A549 (cell line): ENCODE measurements at regions not wholly inside any gene's neighbourhood (a gene's known extent, or its start where the extent isn't known, plus 50 kb on each side); places are given as distances from the start of the nearest gene placed in this dataset.

Experiments
- ATAC-seq, 2 experiments: fragments of 200-7000 bp in 1 of 2; fragments of >200 bp in 1 of 2; cut with Nextera tagmentation in 1 of 2; cut with Tn5 transposase in 1 of 2; 3 replicates each; pipeline versions ENCODE4 v1.8.0 to v1.9.1; 2018 to 2020; ENCODE audit warnings: mild to moderate bottlenecking in 1 of 2, moderate library complexity in 1 of 2
- CTCF ChIA-PET: fragments of 300-600 bp; sonication (Branson Sonifier 250); formaldehyde crosslinking; extraction: SDS; loops from one replicate; lab custom pipeline; 2021; ENCODE audit warnings: antibody characterized with exemption, inconsistent platforms; lab: Yijun Ruan, JAX
- POLR2A ChIA-PET: fragments of 350-600 bp; formaldehyde crosslinking; extraction: SDS; loops from one replicate; lab custom pipeline; 2021; ENCODE audit warnings: antibody characterized with exemption, inconsistent platforms; lab: Yijun Ruan, JAX
- DNase-seq, 2 experiments: peaks; one replicate each; pipeline versions ENCODE4 v3.0.0 to v3.0.0-alpha.2; 2011 to 2016; ENCODE audit warnings: low read depth in 1 of 2, low spot score in 1 of 2
- FAIRE-seq: peaks from 2 replicates; lab custom pipeline; 2011; peaks lifted over from hg19 to GRCh38; lab: Jason Lieb, UNC
- H3K27ac ChIP-seq, 2 experiments: fragments of >200 bp; sonication (Bioruptor Twin); formaldehyde crosslinking; 3 replicates each; pipeline ENCODE4 v1.5.1; 2016 to 2017
- H3K4me1 ChIP-seq: fragments of >200 bp; sonication (Bioruptor Twin); formaldehyde crosslinking; 3 replicates; pipeline ENCODE4 v1.6.1; 2016
- H3K4me2 ChIP-seq: fragments of >200 bp; sonication (Bioruptor Twin); formaldehyde crosslinking; 3 replicates; pipeline ENCODE4 v1.6.1; 2016
- H3K4me3 ChIP-seq: fragments of >200 bp; sonication (Bioruptor Twin); formaldehyde crosslinking; 3 replicates; pipeline ENCODE4 v1.5.1; 2016
- H3K9me3 ChIP-seq: fragments of >200 bp; sonication (Bioruptor Twin); formaldehyde crosslinking; 3 replicates; pipeline ENCODE4 v1.6.1; 2016
- CEBPB ChIP-seq, 2 experiments: fragments of >200 bp in 1 of 2; sonication (Bioruptor Twin) in 1 of 2; formaldehyde crosslinking in 1 of 2; IDR thresholded peaks; 2 replicates each; pipeline ENCODE4 v1.6.1; 2012 to 2016
- FOSL2 ChIP-seq, 2 experiments: fragments of 450-650 bp in 1 of 2; fragments of >200 bp in 1 of 2; sonication (Bioruptor Twin) in 1 of 2; formaldehyde crosslinking; IDR thresholded peaks; 2 replicates each; pipeline versions ENCODE4 v1.5.0 to v1.6.1; 2016 to 2020; ENCODE audit warnings: mild to moderate bottlenecking in 1 of 2, moderate library complexity in 1 of 2
- FOXS1 ChIP-seq: fragments of 250-450 bp; sonication (Bioruptor Pico); IDR thresholded peaks from 2 replicates; pipeline ENCODE4 v1.5.0; 2020; ENCODE audit warnings: mild to moderate bottlenecking, moderate library complexity
- HDAC2 ChIP-seq: fragments of 200-600 bp; sonication (generic); IDR thresholded peaks from 2 replicates; pipeline ENCODE4 v1.6.1; 2016
- HOXA7 ChIP-seq: fragments of 250-450 bp; sonication (Bioruptor Pico); IDR thresholded peaks from 2 replicates; pipeline ENCODE4 v1.5.0; 2020; ENCODE audit warnings: mild to moderate bottlenecking, moderate library complexity
- HOXB13 ChIP-seq: fragments of 250-450 bp; sonication (Bioruptor Pico); IDR thresholded peaks from 2 replicates; pipeline ENCODE4 v1.5.0; 2020; ENCODE audit warnings: low read depth, mild to moderate bottlenecking, moderate library complexity
- HOXB5 ChIP-seq: fragments of 250-450 bp; sonication (Bioruptor Pico); IDR thresholded peaks from 2 replicates; pipeline ENCODE4 v1.5.0; 2020; ENCODE audit warnings: mild to moderate bottlenecking, moderate library complexity
- MAZ ChIP-seq: fragments of 150-350 bp; IDR thresholded peaks from 2 replicates; pipeline ENCODE4 v1.6.1; 2014; ENCODE audit warnings: antibody characterized with exemption, low read depth, low read length, borderline replicate concordance
- NR3C1 ChIP-seq: fragments of >200 bp; sonication (Bioruptor Twin); formaldehyde crosslinking; IDR thresholded peaks from 3 replicates; pipeline ENCODE4 v1.6.1; 2017
- PHF8 ChIP-seq: fragments of 200-600 bp; sonication (generic); IDR thresholded peaks from 2 replicates; pipeline ENCODE4 v1.6.1; 2016; ENCODE audit warnings: low read depth, mild to moderate bottlenecking, antibody characterized with exemption, moderate library complexity, borderline replicate concordance
- RAD21 ChIP-seq, 2 experiments: fragments of >200 bp in 1 of 2; sonication (Bioruptor Twin) in 1 of 2; formaldehyde crosslinking in 1 of 2; IDR thresholded peaks in 1 of 2; conservative IDR thresholded peaks in 1 of 2; 2 replicates in 1 of 2; 3 replicates in 1 of 2; pipeline ENCODE4 v1.6.1; 2012 to 2018; ENCODE audit warnings: inconsistent platforms in 1 of 2
- RARB ChIP-seq: fragments of 250-450 bp; sonication (Bioruptor Pico); IDR thresholded peaks from 2 replicates; pipeline ENCODE4 v1.8.0; 2021; ENCODE audit warnings: mild to moderate bottlenecking, moderate library complexity
- RCOR1 ChIP-seq: fragments of 150-350 bp; IDR thresholded peaks from 2 replicates; pipeline ENCODE4 v1.6.1; 2014; ENCODE audit warnings: antibody characterized with exemption, low read length, low read depth
- RNF2 ChIP-seq: fragments of 200-600 bp; sonication (generic); IDR thresholded peaks from 2 replicates; pipeline ENCODE4 v1.6.1; 2016; ENCODE audit warnings: low read depth, mild to moderate bottlenecking, antibody characterized with exemption, moderate library complexity, borderline replicate concordance
- SREBF2 ChIP-seq: fragments of 450-650 bp; IDR thresholded peaks from 2 replicates; pipeline ENCODE4 v1.6.1; 2014; ENCODE audit warnings: mild to moderate bottlenecking, moderate library complexity
- TP53 ChIP-seq: fragments of 250-450 bp; sonication (Bioruptor Pico); IDR thresholded peaks from 2 replicates; pipeline ENCODE4 v1.5.0; 2021; ENCODE audit warnings: mild to moderate bottlenecking, moderate library complexity
- ZNF302 ChIP-seq: fragments of 250-450 bp; sonication (Bioruptor Pico); IDR thresholded peaks from 2 replicates; pipeline ENCODE4 v1.9.0; 2021; ENCODE audit warnings: inconsistent platforms, mild to moderate bottlenecking, moderate library complexity
- WGBS: methylation state at CpG from one replicate; pipeline ENCODE4 v1.1.6; 2017; ENCODE audit errors: missing lambda C conversion rate; 5-methylcytosine and 5-hydroxymethylcytosine counted together
- TF ChIP-seq, protein P1 (sequence below): IDR thresholded peaks from 2 replicates; pipeline ENCODE4 v1.6.1; 2012
- TF ChIP-seq, protein P2 (sequence below): fragments of >200 bp; sonication (Bioruptor Twin); formaldehyde crosslinking; IDR thresholded peaks from 2 replicates; pipeline ENCODE4 v1.6.1; 2016
- TF ChIP-seq, protein P3 (sequence below): fragments of 150-350 bp; IDR thresholded peaks from 2 replicates; pipeline ENCODE4 v1.6.1; 2014; ENCODE audit warnings: low read depth, mild to moderate bottlenecking, low read length
- TF ChIP-seq, protein P4 (sequence below): fragments of 250-450 bp; sonication (Bioruptor Pico); IDR thresholded peaks from 2 replicates; pipeline ENCODE4 v1.5.0; 2020; ENCODE audit warnings: low read depth, mild to moderate bottlenecking, moderate library complexity
- TF ChIP-seq, protein P5 (sequence below): fragments of 250-450 bp; sonication (Bioruptor Pico); IDR thresholded peaks from 2 replicates; pipeline ENCODE4 v1.5.0; 2021; ENCODE audit warnings: mild to moderate bottlenecking, moderate library complexity, borderline replicate concordance
- TF ChIP-seq, protein P6 (sequence below): fragments of >200 bp; sonication (Bioruptor Twin); formaldehyde crosslinking; IDR thresholded peaks from 3 replicates; pipeline ENCODE4 v1.5.1; 2016

DNA sequence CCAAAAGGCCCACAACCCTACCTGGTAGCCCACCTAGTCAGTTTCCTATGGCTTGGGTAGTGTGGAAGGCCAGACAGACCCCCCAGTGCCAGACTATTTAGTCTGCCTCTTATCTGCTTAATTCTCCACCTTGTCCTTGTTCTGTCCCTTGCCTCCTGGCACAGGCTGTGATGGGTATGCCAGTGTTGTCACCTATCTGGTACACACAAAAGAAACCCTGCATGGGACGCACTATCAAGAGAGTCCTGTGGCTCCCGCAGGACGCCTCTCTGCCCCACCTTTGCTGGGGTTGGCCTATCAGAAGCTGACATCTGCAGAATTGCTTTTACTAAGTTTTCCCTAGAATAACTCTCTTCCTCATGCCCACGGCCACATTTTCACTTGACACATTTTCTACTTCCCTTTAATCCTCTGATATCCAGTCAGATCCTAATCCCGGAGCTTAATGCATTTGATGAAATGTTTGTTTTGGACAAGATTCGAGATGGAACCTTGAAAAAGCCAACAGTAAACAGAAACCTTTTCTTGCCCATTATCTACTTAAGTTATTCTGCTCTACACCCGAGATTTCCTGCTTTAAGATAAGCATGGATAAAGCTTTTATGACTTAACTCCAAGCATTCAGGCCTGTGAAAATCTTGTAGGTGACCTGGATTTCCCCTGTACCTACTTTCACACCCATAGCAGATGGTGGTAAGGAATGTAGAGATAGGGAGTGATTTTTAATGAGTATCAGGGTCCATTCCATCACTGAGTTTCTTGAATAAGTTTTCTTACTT is 468.5 kb downstream of the ZNF608 start:
- ChIA-PET POLR2A (no interaction called here), CTCF (no interaction called here)
- H3K4me3 ChIP-seq, result no peak overlapping the region
- FAIRE-seq, result no peak
- H3K4me1 ChIP-seq, result 0 out of 3 replicates have a peak, but pooled peaks cover 9% of the 10 kb centered on the region
- 46% methylated on average over 7 of the region's 7 CpGs for WGBS
- no peak overlapping the region for H3K4me2 ChIP-seq
- H3K9me3 ChIP-seq, result no peaks in the 10 kb centered on the region
- no peak for DNase-seq
- TF ChIP-seq, protein P1, sequence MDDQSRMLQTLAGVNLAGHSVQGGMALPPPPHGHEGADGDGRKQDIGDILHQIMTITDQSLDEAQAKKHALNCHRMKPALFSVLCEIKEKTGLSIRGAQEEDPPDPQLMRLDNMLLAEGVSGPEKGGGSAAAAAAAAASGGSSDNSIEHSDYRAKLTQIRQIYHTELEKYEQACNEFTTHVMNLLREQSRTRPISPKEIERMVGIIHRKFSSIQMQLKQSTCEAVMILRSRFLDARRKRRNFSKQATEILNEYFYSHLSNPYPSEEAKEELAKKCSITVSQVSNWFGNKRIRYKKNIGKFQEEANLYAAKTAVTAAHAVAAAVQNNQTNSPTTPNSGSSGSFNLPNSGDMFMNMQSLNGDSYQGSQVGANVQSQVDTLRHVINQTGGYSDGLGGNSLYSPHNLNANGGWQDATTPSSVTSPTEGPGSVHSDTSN, result no peak
- TF ChIP-seq RCOR1 (no peak), FOSL2 (IDR thresholded peaks at IDR 0.05) (no peak), FOSL2 (CRISPR knock-in tag; IDR thresholded peaks at IDR 0.05) (no peak), CEBPB (IDR thresholded peaks at IDR 0.05) (no peak), HOXB5 (CRISPR knock-in tag) (no peak), HDAC2 (no peak), SREBF2 (no peak), HOXA7 (no peak)
- TF ChIP-seq, all 56 proteins: peak for 0
- H3K27ac ChIP-seq, result no peak overlapping the region
- no peak for ATAC-seq

DNA sequence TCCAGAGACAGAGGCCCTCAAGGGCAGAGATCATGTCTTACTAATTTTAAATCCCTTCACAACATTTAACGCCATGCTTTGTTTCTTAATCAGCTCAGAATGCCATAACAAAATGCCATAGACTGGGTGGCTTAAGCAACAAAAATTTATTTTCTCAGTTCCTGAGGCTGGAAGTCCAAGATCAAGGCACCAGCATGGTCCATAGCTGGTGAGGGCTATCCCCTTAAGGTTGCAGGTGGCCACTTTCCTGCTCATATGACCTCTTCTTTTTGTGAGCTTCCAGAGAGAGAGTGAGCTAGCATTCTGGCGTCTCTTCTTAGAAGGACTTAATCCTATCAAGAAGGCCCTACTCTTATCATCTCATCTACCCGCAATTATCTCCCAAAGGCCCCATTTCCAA is 470.3 kb downstream of the ZNF608 start:
- Histone ChIP-seq H3K4me3 (no peak overlapping the region), H3K4me2 (no peak overlapping the region)
- POLR2A ChIA-PET, result no interaction called here
- TF ChIP-seq, protein P2, sequence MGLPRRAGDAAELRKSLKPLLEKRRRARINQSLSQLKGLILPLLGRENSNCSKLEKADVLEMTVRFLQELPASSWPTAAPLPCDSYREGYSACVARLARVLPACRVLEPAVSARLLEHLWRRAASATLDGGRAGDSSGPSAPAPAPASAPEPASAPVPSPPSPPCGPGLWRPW, result no peak
- no peak for TF ChIP-seq ZNF302 (CRISPR knock-in tag)
- TF ChIP-seq, protein P3, sequence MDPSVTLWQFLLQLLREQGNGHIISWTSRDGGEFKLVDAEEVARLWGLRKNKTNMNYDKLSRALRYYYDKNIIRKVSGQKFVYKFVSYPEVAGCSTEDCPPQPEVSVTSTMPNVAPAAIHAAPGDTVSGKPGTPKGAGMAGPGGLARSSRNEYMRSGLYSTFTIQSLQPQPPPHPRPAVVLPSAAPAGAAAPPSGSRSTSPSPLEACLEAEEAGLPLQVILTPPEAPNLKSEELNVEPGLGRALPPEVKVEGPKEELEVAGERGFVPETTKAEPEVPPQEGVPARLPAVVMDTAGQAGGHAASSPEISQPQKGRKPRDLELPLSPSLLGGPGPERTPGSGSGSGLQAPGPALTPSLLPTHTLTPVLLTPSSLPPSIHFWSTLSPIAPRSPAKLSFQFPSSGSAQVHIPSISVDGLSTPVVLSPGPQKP, result no peak
- no peak for TF ChIP-seq RAD21 (conservative IDR thresholded peaks at IDR 0.05 in 1 of 2, IDR thresholded peaks at IDR 0.05 in 1 of 2)
- TF ChIP-seq HOXA7, result no peak
- no peak for TF ChIP-seq PHF8
- TF ChIP-seq NR3C1, result no peak
- TF ChIP-seq, all 56 proteins: peak for 0
- Histone ChIP-seq H3K27ac (no peak overlapping the region; a peak in 1 of 6 replicates), H3K4me1 (0 out of 3 replicates have a peak, but pooled peaks cover 9% of the 10 kb centered on the region), H3K9me3 (no peaks in the 10 kb centered on the region)
- WGBS, result 89% methylated on average over 3 of the region's 3 CpGs
- FAIRE-seq (no peak), ATAC-seq (no peak), DNase-seq (no peak)
- CTCF ChIA-PET, result no interaction called here

DNA sequence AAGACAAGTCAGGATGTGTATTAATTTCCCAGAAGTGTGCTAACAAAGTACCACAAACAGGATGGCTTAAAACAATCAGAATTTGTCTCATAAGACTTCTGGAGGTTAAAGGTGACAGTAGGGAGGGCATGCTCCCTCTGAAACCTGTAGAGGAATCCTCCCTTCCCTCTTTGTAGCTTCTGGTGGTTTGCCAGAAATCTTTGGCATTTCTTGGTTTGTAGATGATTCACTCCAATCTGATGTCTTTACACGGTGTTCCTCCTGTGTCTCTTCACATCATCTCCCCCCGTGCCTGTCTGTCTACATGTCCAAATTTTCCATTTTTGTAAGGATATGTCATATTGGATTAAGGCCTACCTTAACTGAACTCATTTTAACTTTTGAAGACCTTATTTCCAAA is 471.5 kb downstream of the ZNF608 start:
- no peak for FAIRE-seq
- Histone ChIP-seq H3K4me3 (no peak overlapping the region), H3K9me3 (no peaks in the 10 kb centered on the region), H3K27ac (peak overlapping the region; percentile 39 to 43; a peak in 2 of 6 replicates), H3K4me2 (0 out of 3 replicates have a peak overlapping the region, but pooled peaks have one; percentile 16), H3K4me1 (0 out of 3 replicates have a peak, but pooled peaks cover 9% of the 10 kb centered on the region)
- POLR2A ChIA-PET, result no interaction called here
- 10% methylated on average over 2 of the region's 2 CpGs for WGBS
- DNase-seq, result peak in 1 of 2 experiments; percentile 23
- CTCF ChIA-PET, result no interaction called here
- no peak; a peak in 1 of 6 replicates for ATAC-seq
- TF ChIP-seq RARB (no peak), RCOR1 (no peak), MAZ (no peak), TP53 (CRISPR knock-in tag) (no peak), HOXB13 (CRISPR knock-in tag) (no peak), FOXS1 (no peak), RNF2 (no peak), ZNF302 (CRISPR knock-in tag) (no peak)
- TF ChIP-seq, protein P4, sequence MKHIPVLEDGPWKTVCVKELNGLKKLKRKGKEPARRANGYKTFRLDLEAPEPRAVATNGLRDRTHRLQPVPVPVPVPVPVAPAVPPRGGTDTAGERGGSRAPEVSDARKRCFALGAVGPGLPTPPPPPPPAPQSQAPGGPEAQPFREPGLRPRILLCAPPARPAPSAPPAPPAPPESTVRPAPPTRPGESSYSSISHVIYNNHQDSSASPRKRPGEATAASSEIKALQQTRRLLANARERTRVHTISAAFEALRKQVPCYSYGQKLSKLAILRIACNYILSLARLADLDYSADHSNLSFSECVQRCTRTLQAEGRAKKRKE (CRISPR knock-in tag), result no peak
- TF ChIP-seq, protein P5, sequence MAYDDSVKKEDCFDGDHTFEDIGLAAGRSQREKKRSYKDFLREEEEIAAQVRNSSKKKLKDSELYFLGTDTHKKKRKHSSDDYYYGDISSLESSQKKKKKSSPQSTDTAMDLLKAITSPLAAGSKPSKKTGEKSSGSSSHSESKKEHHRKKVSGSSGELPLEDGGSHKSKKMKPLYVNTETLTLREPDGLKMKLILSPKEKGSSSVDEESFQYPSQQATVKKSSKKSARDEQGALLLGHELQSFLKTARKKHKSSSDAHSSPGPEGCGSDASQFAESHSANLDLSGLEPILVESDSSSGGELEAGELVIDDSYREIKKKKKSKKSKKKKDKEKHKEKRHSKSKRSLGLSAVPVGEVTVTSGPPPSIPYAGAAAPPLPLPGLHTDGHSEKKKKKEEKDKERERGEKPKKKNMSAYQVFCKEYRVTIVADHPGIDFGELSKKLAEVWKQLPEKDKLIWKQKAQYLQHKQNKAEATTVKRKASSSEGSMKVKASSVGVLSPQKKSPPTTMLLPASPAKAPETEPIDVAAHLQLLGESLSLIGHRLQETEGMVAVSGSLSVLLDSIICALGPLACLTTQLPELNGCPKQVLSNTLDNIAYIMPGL (CRISPR knock-in tag), result no peak
- TF ChIP-seq, protein P3, result no peak
- TF ChIP-seq, protein P6, sequence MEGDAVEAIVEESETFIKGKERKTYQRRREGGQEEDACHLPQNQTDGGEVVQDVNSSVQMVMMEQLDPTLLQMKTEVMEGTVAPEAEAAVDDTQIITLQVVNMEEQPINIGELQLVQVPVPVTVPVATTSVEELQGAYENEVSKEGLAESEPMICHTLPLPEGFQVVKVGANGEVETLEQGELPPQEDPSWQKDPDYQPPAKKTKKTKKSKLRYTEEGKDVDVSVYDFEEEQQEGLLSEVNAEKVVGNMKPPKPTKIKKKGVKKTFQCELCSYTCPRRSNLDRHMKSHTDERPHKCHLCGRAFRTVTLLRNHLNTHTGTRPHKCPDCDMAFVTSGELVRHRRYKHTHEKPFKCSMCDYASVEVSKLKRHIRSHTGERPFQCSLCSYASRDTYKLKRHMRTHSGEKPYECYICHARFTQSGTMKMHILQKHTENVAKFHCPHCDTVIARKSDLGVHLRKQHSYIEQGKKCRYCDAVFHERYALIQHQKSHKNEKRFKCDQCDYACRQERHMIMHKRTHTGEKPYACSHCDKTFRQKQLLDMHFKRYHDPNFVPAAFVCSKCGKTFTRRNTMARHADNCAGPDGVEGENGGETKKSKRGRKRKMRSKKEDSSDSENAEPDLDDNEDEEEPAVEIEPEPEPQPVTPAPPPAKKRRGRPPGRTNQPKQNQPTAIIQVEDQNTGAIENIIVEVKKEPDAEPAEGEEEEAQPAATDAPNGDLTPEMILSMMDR, result no peak
